Frontal cortex (tissue), 3 donors: ENCODE measurements at regions not wholly inside any gene's neighbourhood (a gene's known extent, or its start where the extent isn't known, plus 50 kb on each side); places are given as distances from the start of the nearest gene placed in this dataset.
"Not testable (repeated sequence)": the region's sequence is repeated elsewhere in the genome, so short reads cannot be mapped to it uniquely, and the experiment has no call there.

Source experiments
- DNase-seq, 2 donors: peaks; one replicate each; pipeline ENCODE4 v3.0.0; 2012; ENCODE audit warnings: low spot score in 2 of 2
- FAIRE-seq: peaks from 2 replicates; lab custom pipeline; 2012; peaks lifted over from hg19 to GRCh38; lab: Jason Lieb, UNC
- donor health status: control.
- donor health status: control.
- donor health status: control.

DNA sequence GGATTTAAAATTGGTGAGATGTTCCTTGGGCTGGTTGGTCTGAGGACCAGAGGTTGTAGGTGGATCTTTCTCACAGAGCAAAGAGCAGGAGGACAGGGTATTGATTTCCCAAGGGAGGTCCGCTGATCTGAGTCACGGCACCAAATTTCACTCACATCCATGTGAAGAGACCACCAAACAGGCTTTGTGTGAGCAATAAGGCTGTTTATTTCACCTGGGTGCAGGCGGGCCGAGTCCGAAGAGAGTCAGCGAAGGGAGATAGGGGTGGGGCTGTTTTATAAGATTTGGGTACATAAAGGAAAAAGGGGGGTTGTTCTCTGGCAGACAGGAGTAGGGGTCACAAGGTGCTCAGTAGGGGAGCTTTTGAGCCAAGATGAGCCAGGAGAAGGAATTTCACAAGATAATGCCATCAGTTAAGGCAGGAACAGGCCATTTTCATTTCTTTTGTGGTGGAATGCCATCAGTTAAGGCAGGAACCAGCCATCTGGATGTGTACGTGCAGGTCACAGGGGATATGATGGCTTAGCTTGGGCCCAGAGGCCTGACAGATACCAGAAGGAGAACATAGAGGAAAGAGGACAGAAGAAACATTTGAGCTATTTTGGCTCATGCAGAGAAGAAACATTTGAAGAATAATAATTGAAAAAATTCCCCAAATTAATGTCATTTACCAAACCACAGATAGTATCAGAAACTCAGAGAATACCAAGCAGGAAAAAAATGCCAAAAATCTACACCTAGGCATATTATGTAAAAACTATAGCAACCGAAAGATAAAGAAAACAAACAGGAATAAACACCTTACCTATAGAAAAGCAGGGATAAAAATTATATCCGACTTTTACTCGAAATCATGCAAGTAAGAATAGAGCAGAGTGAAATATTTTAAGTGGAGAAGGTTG lies 585.2 kb upstream of the MDGA2 start:
- DNase-seq, FAIRE-seq: not testable (repeated sequence)

- FAIRE-seq, DNase-seq: not testable (repeated sequence)
Measured at GRCh38 chr14:48259876-48260275, 584.5 kb upstream of the MDGA2 start.

- not testable (repeated sequence) for DNase-seq, FAIRE-seq
Measured at GRCh38 chr14:48259232-48259631, 583.8 kb upstream of the MDGA2 start.

GRCh38 chr14:48258703-48259102 lies 583.3 kb upstream of the MDGA2 start:
- not testable (repeated sequence) for DNase-seq, FAIRE-seq

- no peak for DNase-seq
- no peak for FAIRE-seq
Measured at GRCh38 chr14:48253020-48253419, 577.6 kb upstream of the MDGA2 start.

GRCh38 chr14:48251290-48251689 lies 575.9 kb upstream of the MDGA2 start:
- no peak for FAIRE-seq

GRCh38 chr14:48250575-48250974 lies 575.2 kb upstream of the MDGA2 start:
- FAIRE-seq: no peak
- DNase-seq: no peak

More at GRCh38 chr14:48251290-48251689, 575.9 kb upstream of the MDGA2 start:
- DNase-seq: no peak

- no peak for FAIRE-seq
- no peak for DNase-seq
Measured at GRCh38 chr14:48247977-48248376, 572.6 kb upstream of the MDGA2 start.

DNA sequence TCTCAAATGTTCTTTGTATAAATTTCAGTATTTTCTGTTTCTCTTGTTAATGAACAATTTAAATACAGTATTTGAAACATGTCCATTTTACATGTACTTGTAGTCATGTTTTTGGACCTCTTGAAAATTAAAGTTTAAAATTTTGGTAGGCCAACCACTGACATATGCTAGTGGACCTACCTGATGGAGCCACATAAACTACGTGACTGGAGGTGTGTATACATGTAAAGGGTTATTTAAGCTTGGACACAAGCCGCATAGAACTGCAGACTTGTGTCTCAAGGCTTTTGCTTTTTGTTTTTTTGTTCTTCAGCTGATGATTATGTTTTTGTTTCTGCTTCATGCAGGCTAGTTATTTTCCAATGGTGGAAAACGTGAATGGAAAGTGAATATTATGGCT lies 568.5 kb upstream of the MDGA2 start:
- FAIRE-seq: no peak

DNA sequence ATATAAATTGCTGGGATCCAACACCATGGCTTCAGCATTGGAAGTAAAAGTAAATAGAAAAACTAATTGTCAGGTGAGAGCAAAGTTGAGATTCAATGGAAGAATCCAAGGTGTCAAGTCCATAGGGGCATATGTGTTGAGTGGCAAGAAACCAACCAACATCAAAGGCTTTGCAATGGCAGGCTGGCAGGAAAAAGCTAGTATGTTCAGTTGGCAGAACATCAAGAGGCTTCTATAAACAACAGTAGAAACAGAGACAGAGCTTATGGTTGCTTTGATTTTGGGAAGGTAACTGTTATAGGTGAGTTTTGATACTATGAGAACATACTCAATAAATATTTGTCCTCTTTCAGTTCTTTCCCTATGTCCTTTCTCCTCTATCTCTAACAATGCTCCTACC lies 553.7 kb upstream of the MDGA2 start:
- FAIRE-seq (no peak), DNase-seq (no peak)

More for the DNA sequence above, 568.5 kb upstream of the MDGA2 start:
- DNase-seq: no peak

GRCh38 chr14:48193893-48194292 lies 518.5 kb upstream of the MDGA2 start:
- DNase-seq (no peak), FAIRE-seq (no peak)

DNA sequence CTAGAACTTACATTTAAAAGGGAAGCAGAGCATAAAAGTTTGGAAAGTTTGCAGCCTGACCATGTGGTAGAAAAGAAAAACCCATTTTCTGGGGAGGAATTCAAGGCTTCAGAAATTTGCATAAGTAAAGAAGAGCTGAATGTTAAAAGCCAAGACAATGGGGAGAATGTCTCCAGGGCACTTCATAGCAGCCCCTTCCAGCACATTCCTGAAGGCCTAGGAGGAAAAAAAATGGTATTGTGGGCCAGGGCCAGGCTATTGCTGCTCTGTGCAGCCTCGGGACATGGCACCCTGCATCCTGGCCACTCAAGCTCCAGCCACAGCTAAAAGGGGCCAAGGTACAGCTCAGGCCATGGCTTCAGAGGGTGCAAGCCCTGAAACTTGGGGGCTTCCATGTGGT lies 474.2 kb upstream of the MDGA2 start:
- not testable (repeated sequence) for DNase-seq, FAIRE-seq

- DNase-seq (no peak), FAIRE-seq (no peak)
Measured at GRCh38 chr14:48140804-48141203, 465.4 kb upstream of the MDGA2 start.

DNA sequence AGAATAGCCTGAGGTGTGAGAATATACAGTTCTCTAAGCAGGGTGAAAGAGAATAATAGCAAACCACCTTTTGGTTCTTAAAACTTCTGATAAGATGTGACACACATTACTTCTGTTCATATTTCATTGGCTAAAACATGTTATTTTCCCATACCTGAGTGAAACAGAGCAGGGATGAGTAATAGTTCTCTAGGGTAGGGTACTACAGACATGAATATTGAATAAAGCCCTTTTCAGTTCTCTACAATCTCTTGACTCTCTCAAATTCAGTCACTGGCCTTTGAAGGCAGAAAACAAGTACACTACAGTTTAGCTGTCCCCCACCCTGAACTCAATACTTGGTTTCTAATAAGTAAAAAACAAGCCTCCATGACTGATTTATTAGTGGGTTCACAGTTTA lies 454.1 kb upstream of the MDGA2 start:
- FAIRE-seq (no peak), DNase-seq (no peak)

GRCh38 chr14:48127674-48128073 lies 452.3 kb upstream of the MDGA2 start:
- no peak for DNase-seq
- no peak for FAIRE-seq

DNA sequence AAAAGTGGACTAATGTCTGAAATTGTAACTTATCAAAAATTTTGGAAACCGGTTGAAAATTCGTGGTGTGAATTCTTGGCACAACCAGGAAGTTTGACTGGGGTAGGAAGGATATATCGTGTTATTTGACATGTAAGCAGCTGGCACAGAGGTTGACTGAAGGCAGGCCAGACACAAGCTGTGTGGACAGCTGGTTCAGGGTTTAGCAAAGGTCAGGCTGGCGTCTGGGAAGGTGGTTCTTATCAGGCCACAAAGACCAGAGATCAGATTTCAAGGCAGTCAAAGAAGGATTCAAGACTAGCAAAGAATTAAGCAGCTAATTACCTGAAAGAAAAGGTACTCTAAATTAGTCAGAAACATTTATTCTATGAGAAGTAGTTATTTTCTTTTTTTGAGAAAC lies 450.2 kb upstream of the MDGA2 start:
- DNase-seq (no peak), FAIRE-seq (no peak)

DNA sequence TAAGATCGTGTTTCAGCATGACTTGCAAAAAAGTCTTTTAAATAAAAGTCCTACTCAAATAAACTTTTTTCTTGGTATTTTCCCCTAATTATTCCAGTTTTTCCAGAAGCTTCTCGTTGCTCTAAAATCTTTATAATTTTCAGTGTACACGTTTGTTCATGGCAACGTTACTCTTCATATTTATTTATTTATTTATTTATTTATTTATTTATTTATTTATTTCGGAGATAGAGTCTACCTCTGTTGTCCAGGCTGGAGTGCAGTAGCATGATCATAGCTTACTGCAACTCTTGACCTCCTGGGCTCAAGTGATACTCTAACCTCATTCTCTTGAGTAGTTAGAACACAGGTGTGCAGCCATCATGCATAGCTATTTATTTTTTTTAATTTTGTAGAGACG lies 438.3 kb upstream of the MDGA2 start:
- DNase-seq (no peak), FAIRE-seq (no peak)

DNA sequence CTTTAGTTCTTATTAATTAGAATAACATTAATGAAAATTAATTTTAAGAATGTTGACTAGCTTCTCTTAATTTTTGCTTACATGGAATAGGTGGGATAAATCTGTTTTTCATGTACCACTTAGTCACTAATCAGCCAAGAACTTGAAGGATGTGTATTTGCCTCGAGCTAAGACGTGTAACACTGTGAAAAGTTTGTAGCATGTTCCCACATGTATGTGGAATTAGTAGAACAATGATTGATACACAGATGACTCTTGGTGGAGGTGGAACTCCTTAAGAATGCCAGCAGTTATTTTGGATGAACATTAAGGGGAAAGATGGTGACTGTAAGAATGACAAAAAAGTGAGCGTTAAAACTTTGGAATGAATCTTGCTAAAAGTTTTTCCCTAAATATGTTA lies 435.7 kb upstream of the MDGA2 start:
- FAIRE-seq (no peak), DNase-seq (no peak)

DNA sequence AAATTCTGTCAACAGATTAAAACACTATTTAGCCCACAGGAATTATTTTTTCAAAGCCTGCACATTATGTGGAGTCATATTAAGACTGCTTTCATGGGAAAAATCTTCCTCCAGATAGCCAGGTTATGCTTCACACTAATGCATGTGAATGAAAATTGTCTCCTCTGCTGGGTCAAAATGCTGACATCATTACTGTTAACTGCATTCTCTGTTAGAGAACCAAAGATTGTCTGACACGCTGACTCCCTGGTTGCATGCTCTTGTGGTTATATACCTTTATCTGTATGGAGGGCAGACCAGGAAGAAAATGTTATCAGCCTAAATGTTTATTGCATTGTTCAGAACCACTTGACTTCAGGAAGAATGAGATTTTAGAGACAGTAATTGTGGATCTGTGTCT lies 432.2 kb upstream of the MDGA2 start:
- no peak for DNase-seq

DNA sequence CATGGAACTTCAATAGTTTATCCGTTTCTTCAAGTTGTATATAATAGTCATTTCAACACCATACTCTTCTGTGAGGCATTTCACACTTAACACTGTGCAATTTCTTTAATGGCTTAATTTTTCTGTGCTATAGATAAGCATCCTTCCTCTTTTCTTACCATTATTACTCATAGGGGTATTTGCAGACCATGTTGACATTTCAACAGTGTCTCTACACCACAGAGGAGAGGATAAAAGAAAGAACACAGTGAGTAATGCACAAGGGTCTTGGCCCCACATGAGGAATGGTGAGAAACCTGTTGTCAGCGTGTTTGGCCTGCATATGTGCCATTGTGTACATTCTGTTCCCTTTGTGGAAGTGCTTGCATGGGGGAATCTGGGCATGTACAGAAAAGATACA lies 421.5 kb upstream of the MDGA2 start:
- no peak for FAIRE-seq

More for the DNA sequence above, 432.2 kb upstream of the MDGA2 start:
- no peak for FAIRE-seq

DNA sequence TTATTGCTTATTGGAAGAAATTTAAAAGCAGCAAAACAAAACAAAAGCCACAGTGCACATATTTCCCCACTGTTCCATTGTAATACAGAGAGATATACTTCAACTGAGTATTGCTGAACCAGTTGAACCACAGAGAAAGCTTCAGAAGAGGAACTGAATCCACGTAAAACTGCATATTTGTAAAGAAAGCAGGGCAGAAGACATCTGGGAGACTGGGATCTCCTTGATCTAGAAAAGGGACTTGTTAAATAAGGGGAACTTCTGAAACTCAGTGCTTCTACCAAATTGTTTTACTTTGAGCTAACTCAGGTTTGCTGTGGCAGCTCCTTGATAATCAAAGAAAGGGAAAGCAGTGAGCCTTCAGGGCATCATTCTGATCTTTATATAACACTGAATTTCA lies 411.1 kb upstream of the MDGA2 start:
- FAIRE-seq: no peak
- no peak for DNase-seq

More for the DNA sequence above, 421.5 kb upstream of the MDGA2 start:
- no peak for DNase-seq

GRCh38 chr14:48075487-48075886 lies 400.1 kb upstream of the MDGA2 start:
- no peak for DNase-seq
- FAIRE-seq: no peak
